NCI-H446 (cell line): ENCODE measurements at regions not wholly inside any gene's neighbourhood (a gene's known extent, or its start where the extent isn't known, plus 50 kb on each side); places are given as distances from the start of the nearest gene placed in this dataset.

ENCODE experiments used
- DNase-seq, 2 experiments: peaks; one replicate each; lab custom pipeline; 2025; lab: John Stamatoyannopoulos, UW

DNA sequence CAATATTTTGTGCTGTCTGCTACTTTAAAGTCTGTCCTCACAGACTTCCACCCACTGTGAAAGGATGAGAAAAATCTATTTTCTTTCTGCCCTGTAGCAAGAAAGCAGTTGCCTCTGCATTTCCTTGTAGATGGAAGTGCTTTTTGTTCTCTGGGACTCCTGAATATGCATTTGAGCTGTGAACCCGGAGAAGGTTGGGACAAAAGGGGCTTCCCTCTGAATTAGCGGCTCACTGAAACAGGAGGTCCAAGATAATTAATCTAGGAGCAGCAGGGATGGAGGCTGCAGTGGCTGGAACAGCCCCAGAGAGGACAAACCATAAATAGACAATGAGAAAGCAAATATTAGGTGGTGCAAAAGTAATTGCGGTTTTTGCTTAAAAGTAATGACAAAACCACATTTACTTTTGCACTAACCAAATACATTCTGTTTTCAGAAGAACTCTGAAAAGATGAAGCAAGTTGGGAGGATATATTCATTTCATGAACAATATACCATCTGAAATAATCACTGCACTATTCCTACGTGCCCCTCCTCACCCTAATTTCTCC, 143.4 kb upstream of the KBTBD8 start:
- no peak for DNase-seq

DNA sequence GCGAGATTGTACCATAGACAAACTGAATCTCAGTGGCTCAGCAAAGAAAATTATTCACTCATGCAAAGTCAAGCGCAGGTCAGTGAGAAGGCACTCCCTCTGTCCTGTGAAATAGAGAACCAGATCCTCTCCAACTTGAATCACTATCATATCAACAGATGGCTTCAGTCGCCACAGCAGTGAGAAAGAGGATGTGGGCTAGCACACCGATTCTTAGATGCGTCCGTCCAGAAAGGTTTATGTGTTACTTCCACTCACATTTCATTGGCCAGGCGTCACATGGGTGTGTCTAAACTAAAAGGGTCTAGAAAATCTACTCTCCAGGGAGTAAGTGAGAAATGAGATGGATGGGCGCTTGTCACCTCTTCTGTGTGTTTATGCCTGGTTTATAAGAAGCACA, 141.6 kb upstream of the KBTBD8 start:
- no peak for DNase-seq

DNA sequence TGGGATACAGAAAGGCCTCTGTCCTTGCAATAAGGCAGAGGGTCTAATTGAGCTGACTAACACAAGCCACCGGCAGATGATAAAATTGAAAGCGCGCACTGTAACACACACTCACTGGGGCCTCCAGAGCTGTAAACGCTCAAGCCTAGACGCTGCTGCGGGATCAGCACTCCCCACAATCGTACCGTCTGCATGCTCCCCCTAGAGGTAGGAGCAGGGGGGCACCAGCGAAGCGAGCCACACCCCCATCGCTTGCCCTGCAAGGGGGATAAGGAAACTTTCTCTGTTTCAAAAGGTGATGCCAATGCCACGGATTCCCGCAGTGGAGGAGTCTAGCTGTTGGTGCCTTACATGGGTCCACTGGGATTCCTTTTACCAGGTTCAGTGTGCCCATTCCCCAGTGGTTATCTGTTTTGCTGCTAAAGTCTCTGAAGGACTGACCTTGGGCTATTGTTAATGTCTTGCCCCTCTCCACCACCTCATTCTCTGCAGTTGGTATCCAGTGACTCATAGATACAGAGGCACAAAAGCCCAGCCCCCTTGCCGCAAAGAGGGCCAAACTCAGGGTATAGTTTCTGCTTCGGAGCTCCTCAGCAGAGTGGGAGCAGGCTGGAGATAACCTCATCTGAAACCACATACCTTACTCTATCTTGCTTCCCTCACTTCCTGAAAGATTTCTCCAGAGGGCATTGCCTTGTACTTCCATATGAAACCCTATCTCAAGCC, 139.3 kb upstream of the KBTBD8 start:
- DNase-seq = no peak

DNA sequence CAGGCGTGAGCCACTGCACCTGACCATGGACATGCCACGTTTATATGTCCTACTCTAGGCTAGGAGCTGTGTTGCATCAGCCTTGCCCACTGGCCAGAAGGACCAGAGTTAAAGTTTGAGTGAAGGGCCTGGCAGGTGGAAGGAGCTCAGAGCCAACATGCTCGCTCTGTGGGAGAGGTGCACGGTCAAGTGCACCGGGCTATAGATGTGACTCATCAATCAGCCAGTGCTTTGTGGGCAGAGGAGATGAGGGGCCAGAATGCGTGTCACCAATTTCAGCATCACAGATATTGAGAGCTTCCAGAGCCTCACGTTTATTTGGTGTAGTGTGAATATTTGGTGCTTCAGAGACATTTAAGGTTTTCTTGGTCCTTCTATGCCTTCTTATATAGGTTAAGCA, 137.3 kb upstream of the KBTBD8 start:
- no peak for DNase-seq

DNA sequence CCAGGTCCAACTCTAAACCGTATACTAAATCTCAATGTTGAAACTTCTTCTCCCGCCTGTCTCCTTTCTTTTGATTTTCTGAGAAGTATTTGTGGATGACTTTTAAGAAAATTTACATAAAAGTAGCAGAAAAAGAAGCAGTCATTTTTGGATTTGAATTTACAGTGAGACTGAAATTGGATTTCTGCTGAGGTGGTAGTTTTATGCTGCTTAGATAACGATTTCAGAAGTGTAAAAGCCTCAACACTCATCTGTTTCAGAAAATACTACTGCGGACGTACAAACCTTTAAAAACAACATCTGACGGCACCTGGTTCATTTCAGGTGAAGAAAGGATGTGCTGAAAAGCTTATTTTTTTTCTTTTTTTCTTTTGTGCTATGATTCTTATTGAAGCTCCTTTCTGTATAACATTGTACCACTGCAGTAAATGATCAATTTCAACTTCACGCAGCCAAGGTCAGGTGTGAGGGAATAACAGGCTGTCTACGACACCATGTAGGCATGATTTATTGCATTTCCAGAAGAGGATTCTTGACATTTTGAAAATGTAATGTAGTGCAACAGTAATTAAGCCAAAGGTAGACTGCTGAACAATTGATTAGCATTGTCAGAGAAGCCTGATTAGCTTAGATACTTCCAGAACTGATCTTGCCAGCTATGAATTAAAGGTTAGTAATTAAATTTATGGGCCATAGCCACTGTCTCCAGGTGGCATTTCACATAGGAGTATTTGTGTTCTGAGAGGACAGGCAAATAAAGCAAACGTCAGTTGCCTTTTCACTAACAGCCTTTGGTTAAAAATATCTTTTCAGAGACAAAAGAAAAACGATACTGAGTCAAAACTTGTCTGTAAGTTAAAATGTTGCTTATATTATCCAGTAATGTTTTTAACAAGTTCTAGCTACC, 134.6 kb upstream of the KBTBD8 start:
- no peak for DNase-seq

DNA sequence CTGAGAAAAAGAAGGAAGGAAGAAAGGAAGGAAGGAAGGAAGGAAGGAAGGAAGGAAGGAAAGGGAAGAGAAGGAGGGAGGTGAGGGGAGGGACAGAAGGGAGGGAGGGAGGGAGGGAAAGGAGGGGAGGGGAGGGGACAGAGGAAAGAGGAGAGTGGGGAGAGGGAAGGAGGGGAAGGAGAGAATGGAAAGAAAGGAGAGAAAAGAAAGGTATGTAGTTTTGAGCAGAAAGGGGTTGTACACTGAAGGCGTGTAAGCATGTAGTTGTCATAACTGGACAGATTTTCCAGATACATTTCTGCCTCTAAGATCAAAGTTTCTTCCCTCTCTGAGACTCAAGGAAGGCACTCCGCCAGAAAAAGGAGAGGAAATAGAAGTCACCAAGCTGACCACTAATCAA, 113.4 kb upstream of the KBTBD8 start:
- DNase-seq = no peak

DNA sequence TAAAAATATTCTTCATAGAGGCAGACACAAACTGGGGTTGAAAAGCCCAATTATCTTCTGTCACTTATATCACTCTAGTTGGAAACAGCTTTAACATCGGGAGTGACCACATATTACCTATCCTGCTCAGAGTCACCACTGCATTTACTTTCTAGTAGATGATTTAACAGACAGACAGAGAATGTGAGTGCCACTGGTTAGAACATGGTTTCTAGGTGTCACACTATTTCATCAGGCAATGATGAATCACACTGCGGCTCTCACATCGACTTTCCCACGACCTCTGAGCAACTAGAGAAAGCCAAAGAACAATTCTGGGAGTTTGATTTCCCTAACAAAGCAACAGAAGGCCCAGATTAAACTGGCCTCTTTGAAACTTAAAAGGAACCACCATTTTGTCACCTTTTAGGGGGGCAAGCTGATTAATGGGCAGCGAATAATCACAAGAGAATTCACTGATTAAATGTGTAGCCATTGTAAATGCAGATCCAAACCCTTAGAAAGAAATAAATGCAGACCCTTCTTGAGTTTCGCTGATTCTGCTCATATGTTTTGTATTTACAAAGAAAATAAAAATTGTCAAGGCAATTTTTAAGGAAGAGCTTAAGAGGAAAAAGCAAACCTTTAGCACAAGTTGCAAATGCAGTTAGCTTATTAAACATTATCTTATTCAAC, 112.6 kb upstream of the KBTBD8 start:
- no peak for DNase-seq

DNA sequence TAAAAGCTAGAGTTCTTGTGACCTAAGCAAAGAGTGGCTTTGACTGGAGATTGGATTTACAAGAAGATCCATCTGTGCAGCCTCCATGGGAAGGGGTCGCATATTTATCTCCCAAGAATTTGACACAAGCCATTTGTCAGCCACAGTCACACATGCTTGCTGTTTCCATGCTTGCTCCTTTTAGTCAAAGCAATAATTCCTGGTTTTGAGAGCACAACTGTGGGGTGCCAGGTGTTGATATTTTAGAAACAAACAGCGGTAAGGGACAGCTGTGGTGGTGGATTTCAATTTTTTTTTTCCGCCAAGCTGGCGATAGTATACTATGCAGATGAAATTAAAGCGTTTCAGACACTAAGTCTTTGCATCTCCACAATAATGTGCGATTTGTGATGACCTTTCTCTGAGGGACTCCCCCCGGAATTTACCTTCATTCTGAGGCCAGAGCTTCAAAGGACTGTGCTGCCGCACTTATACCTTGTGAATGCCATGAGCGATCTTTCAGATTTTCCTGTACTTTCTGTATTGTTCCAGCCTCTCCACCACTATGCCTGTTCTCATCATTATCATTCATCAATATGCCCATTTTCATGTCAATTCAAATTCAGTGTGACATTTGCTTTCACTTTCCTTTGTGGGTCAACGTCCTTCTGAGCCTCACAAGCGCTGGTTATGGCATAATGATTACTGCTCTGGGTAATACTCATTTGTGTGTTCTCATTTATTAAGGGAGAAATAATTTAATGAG, 108.2 kb upstream of the KBTBD8 start:
- DNase-seq = no peak

DNA sequence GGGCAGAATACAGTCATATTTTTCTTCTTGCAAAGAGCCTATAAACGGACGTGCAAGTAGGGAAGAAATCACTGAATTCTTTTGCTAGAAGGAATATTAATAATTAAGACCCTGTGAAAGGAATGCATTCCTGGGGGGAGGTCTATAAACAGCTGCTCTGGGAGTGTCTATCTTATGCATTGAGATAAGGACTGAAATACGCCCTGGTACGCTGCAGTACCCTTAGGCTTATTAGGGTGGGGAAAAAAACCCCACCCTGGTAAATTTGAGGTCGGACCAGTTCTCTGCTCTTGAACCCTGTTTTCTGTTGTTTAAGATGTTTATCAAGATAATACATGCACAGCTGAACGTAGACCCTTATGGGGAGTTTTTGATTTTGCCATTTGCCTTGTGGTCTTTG, 100.0 kb upstream of the KBTBD8 start:
- DNase-seq = no peak

DNA sequence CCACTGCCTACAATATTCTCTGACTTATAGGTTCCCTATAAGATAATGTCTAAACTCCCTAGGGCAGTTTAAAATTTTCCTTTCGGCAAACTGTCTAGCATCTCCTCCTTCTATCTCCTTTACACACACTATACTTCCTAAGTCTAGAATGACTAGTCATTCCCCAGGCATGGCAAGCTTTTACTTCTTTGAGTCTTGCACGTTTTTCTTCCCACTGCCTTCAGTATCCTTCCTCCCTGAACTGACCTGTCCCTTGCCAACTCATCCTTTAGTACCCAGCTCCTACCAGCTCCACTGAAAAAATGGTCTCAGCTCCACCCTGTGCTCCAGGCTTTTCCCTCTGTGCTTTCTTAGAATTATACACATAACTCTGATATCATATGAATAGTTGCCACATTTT, 93.8 kb upstream of the KBTBD8 start:
- DNase-seq = no peak

DNA sequence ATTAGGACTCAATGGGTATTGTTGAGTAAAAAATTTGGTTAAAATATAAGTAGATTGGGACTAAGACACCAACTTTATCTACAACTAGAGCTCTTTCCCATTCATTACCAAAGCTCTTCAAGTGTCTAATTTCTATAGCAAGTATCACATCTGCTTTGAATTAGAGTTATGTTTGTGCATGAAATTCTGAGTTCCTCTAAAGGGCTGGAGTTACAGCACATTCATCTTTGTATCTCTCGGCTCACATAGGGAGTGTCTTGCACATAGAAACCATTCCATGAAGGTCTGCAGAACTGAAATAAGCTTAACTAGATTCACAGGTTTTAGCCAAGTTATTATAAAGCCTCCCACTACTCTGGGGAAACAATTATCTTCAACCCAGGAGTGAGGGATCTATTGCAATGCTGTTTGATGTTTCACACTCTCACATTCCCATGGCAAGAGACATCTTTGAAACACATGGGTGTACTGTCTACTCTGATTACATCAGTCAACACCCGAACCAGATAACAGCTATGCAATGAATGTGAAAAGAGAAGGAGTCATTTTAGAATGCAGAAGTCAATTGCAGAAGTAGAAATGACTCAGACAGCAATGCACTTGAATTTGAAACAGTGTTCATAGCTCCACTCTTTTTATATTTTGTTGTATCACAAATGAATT, 93.1 kb upstream of the KBTBD8 start:
- DNase-seq = no peak

DNA sequence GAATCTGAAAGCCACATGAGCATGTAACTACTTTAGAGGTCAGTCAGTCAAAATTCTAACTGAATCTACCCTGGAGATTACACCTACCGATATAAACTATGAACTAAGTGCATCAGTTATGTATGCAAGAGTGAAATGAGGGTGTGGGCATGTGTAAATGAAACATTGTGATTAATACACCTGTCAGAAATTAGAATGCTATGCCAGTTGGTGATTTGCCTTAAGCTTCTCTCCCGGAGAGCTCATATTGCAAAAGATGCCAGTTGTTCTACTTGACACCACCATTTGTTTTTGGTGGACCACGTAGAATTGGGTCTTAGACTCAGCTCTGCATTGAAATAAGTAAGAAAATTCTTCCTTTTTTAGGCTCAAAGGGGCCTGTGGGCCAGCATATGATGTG, 91.0 kb upstream of the KBTBD8 start:
- no peak for DNase-seq

DNA sequence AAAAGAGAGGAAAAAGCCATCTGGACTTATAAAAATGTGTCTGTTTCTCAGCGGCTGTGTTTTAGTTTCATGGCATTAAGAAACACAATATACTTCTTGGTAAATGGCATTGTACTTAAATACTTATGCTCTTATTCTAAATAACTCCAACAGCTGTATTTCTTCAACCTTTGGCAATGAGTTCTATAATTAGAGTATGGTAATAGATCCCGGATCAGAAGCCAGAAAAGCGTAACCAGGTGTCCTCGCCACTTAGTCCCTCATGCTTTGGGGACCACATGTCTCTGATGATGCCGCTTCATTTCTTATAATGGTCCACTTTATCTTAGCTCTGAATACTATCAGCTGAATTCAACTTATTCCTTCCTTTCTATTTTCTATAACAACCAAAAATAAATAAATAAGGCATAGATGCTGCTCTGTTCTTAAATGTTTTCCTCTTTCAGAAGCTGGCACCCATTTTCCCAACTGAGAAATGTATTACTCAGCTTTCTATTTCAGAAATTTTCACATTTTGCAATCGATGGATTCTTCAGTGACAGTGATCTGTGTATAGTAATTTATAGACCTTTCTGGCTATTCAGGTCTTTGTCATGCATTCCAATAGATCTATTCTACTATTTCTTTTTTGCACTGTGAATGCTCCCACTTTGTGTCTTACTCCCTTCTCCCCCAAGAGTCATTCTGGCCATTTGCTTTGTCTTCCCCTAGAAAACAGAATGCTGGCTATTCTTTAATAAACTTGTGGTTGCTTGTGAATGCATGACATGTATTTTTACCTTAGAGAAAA, 87.6 kb upstream of the KBTBD8 start:
- DNase-seq = no peak

DNA sequence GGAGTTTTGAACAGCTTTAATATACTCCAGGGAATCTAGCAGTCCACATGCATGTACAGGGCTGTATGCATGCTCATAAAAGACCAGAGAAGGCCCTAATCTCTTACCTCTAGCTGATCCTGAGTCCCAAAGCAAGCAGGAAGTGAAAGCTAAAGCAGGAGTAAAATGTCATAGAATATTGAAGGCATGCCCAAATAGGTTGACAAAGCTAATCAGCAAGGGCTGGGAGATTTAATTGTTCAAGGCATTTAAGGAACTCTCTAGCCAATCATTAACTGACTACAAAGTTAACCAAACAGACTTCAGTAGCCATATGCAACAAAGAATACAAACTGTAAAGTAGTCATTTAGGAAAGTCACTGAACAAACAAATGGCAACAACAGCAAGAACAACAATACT, 85.8 kb upstream of the KBTBD8 start:
- DNase-seq = no peak

DNA sequence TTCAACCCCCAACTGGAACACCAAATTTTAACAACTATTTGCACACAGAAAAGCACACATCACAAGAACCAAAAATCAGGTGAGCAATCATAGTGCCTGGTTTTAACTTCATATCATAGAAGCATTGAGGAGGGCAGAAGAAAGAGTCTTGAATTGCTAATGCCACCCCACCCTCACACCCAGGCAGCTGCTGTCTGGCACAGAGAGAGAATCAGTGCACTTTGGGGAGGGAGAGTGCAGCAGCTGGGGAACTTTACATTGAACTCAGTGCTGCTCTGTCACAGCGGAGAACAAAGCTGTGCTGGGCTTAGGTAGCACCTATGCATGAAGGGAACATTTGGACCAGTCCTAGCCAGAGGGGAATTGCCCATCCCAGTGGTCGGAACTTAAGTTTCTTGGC, 76.0 kb upstream of the KBTBD8 start:
- no peak for DNase-seq

DNA sequence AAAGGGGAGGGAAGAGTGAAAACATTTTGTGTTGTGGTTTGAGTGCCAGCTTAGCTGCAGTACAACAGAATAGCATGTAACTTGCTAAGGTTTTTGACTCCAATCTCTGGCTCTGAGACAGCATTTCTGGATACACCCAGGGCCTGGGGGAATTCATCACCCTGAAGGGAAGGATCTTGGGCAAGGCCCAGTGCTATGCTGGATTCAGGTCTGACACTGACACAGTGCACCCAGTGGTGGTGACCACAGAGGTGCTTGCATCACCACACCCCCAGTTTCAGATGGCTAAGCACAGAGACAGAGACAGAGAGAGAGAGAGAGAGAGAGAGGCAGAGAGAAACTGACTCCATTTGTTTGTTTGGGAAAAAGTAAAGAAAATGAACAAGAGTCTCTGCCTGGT, 74.1 kb upstream of the KBTBD8 start:
- DNase-seq = no peak

DNA sequence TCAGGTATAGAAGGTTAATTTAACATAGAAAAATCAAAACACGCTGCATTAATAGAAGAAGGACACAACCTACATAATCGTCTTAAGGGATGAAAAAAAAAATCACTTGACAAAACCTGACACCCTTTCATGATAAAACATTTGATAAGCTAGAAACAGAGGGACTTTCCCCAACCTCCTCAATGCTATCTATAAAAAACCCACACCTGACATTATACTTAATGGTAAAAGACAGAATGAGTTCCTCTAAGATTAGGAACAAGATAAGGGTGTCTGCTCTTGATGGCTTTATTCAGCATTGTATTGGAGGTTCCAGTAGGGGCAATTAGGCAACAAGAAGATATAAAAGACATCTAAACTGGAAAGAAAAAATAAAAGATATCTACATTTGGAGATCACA, 69.9 kb upstream of the KBTBD8 start:
- DNase-seq = no peak

DNA sequence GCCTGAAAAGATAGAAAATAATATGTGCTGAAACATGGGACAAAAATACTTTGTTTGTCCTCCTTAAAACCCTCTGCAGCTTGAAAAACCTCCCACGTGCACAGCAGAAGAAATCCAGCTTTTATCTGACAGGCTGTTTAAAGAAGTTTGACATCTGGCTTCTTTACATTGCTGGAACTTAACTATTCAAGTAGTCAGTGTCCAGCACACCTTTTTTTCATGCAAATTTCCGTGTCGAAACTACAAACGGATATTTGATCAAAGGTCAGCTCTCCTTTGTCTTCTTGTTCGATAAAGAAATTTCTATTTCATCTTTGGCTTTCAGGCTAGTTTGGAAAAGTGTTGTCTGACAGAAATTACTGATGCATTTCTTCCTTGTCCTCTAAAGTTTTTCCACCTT, 66.8 kb upstream of the KBTBD8 start:
- no peak for DNase-seq

DNA sequence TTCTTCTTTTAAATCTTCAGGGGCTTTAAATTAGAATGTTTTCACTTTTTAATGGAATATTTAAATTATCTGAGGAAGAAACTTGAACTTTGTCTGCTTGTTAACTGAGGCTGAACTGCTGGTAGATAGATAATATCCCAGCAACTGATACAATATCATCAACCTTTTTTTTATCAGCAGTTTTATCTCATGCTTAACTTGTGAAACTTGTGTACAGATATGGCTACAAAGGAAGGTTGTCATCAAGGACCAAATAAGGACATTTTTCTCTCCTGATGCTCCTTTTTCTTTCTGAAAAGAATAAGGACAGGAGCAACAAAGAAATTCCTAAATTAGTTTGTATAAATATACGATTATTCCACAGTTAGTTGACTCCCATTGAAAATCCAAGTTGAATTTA, 66.4 kb upstream of the KBTBD8 start:
- DNase-seq = no peak

DNA sequence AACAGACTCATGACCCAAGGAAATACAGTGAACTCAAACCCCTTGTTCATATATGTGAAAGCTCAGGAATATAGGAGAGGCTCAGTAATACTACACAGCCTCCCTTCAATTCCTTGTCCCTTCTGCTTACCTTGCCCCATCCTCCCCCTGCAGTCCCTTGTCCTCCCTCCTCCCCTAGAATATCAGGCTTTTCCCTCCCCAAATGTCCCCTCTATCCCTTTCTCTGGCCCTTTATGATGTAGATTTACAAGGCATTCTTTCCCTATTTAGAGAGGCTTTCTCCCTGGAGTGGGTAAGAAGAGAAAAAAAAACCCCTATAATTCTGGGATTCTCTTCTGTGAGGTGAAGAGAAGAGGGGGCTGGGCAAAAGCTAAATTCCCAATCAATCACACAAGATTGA, 64.9 kb upstream of the KBTBD8 start:
- DNase-seq = no peak

DNA sequence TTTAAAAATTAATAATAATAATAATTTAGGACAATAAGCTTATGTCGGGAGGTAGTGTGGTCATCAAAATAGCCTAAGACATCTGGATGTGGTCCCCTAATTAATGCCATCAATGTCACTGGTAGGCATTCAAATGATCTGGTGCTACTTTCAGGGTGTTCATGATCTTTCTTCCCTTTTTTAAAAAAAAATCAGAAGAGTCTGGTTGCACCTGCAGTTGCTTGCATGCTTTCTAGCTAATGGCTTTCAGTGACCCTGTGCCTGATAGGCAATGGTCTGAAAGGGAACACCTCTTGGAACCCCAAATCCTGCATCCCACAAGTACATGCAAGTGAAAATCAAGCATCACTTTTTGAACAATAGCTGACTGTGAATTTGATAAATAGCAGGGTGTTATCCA, 64.1 kb upstream of the KBTBD8 start:
- no peak for DNase-seq
